GM21529 (cell line): ENCODE measurements at regions not wholly inside any gene's neighbourhood (a gene's known extent, or its start where the extent isn't known, plus 50 kb on each side); places are given as distances from the start of the nearest gene placed in this dataset.
"Not testable (repeated sequence)": the region's sequence is repeated elsewhere in the genome, so short reads cannot be mapped to it uniquely, and the experiment has no call there.

Experiments
- ATAC-seq: cut with Tn5 transposase; IDR thresholded peaks from one replicate; pipeline ENCODE4 v1.9.1; 2021; ENCODE audit not compliant: unreplicated experiment

DNA sequence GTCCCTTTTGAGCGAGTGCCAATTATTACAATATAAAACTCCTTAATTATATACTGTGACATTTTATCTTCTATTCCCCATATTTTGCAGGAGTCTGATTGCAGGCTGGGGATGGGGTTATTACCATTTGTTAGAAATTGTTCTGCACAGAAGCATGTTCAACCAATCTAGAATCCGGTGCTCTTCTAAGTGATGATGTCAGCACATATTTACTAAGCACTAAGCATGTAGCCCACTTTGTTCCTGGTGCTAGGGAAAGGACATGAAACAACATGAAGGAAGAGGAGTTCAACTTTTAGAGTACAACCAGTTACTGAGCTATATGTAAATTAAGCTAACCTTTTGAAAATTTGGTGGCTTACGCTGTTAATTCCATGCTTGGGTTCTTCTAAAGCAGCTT, 52.8 kb upstream of the IL1RAPL2 start:
- no peak for ATAC-seq

DNA sequence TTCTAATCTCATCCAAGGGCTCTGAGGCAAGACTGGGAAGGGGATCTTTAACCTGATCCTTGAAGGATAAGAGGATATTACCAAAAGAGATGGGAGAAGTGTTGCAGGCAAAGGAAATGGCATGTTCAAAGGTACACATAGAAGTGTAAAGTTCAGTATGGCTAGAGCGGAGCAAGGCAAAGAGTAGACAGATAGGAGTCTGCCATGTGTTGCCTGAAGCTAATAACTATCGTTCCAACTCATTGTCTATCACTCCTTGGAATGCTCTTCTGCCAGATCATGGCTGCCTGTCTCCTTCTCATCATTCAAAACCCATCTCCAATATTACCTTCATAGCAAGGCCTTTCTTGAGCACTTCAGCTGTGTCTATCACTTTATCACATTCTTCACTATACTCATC, 55.2 kb upstream of the IL1RAPL2 start:
- no peak for ATAC-seq

DNA sequence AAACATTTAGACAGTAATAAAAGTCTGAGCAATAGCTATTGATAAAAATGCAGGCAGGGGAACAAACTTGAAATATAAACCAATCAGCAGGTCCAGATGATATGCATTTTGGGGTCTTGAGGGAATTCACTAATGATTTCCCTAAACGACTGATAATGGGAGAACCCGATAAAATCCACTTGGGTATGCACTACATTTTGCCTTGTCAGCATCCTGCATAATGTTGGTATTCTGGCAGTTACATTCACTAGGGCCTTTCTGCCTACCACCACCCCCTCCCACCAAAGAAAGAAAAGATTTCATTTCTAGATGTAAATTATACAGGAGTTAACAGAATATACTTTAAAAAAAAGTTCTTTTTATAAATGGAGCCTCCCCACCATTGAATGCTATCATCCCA, 63.5 kb upstream of the IL1RAPL2 start:
- no peak for ATAC-seq

DNA sequence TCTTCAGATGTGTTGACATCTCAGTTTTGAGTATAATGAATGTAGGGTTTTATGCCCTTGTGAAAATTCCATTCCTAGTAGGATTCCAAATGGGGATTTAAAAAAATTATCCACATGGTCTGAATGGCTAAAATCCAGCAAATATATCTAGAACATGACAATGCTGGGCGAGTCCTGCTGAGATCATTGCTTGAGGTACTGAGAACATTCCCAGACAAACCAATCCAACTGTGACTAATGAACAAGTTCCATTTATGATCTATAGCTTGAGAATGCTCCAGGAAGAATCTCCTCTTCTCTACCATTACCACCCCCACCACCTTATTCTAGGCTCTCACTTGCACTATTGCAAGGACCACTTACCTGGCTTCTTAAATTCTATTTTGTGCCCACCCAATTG, 77.2 kb upstream of the IL1RAPL2 start:
- no peak for ATAC-seq

DNA sequence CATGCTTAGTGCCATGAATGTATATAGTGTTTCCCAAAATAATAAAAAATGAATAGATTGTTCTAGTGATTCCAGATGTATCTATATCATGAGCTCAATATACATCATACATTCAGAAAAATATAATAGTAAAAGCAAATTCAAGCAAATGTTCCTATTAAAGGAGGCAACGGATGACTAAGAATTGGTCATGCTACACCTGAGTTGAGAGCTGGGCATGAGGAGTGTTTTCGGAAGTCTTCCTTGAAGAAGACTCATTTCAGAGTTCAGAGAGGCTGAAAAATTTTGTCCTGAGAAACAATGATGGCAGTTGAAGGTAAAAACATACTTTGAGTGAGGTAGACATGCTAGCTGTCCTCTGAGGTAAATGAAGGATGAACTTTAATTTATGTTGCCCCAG, 79.3 kb upstream of the IL1RAPL2 start:
- ATAC-seq, result no peak

DNA sequence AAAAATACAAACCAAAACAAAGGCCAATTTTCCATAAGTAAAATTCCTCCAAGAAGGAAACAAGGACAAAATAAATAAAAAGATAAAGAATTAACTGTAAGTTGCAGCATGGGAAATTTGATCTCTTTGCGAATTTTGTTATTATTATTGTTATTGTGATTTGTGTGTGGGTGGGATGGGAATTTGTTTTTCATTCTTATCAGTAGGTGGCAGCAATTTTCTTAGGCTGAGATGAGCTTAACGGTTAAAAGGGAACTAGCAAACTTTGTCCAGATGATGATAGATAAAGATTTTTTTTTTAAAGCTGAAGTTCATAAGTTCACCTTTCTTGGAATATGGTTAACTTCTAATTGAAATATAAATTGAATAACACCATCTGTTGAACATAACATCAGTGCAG, 83.2 kb upstream of the IL1RAPL2 start:
- no peak for ATAC-seq

DNA sequence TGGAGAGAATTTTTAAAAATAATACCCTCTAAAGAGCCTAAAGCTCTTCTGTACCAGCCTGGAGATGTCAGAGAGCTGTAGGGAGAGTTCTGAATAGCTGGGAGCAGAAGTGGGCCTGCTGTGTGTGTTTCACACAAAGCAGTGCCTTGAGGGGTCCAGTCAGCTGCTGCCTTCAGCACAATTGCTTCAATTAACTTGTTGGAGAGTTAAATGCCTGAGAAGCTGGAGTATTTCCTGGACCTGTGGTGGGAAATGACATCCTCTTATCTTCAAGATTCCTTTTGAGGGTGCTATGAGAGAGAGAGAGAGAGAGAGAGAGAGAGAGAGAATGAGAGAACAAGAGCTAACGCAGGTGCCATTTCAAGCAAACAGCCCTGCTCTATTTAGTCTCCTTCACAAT, 96.2 kb upstream of the IL1RAPL2 start:
- no peak for ATAC-seq

DNA sequence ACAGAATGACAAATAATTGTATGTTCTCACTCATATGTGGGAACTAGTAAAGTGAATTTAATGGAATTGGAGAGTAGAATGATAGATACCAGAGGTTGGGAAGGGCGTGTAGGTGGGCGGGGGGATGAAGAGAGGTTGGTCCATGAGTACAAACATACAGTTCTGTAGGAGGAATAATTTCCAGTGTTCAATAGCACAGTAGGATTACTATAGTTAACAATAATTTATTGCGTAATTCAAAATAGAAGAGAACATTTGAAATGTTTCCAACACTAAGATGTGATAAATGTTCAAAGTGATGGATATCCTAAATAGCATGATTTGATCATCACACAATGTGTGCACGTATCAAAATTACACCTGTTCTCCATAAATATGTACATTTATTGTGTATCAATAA, 106.2 kb upstream of the IL1RAPL2 start:
- ATAC-seq, result no peak

DNA sequence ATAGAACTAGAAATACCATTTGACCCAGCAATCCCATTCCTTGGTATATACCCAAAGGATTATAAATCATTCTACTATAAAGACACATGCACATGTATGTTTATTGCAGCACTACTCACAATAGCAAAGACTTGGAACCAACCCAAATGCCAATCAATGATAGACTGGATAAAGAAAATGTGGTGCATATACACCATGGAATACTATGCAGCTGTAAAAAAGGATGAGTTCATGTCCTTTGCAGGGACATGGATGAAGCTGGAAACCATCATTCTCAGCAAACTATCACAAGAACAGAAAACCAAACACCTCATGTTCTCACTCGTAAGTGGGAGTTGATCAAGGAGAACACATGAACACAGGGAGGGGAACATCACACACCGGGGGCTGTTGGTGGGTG, 108.9 kb upstream of the IL1RAPL2 start:
- ATAC-seq, result not testable (repeated sequence)

DNA sequence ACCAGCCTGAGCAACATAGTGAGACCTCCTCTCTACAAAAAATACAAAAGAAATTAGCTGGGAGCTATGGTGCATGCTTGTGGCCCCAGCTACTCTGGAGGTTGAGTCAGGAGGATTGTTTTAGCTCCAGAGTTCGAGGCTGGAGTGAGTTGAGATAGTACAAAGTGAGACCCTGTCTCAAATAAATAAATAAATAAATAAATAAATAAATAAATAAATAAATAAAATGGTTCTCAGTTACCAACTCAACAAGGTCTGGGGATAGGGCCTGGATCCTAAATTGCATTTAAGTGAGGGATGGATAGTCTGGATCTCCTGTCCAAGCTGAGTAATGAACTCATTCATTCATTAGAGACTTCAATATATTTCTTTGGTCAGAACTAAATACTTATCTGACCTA, 115.7 kb upstream of the IL1RAPL2 start:
- ATAC-seq, result no peak

DNA sequence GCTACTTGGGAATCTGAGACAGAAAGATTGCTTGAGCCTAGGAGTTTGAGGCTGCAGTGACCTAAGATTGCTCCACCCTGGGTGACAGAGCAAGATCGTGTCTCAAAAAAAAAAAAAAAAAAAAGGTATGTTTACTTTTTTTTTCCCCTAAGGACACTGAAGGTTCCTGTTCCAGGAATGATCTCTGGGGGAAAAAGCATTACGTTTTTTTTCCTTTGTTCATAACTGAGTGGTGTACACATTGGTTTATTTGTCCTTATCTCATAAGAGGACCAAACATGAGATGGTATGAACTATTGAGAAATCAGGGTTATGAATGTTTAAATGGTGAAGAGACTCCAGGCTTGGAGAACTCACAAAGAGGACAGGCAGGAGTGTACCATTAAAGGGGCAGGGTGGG, 120.4 kb upstream of the IL1RAPL2 start:
- ATAC-seq, result no peak

DNA sequence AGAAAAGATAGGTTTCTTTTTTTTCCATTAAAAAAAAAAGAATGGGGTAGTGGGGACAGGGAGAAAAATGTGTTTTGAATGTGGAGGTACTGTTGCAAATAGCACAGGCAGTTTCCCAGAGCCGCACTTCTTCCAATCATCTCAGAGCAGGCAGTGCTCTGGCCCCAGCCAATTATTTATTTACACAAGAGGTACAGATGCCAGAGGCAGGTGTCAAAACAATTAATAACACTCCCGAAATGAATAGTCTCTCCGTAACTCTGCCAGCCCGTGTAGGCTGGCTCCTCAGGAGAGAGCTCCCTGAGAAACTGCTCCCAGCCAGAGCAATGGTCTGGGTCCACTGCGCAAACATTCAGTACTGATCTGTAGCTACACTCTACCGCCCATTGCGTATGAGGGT, 130.8 kb upstream of the IL1RAPL2 start:
- no peak for ATAC-seq

DNA sequence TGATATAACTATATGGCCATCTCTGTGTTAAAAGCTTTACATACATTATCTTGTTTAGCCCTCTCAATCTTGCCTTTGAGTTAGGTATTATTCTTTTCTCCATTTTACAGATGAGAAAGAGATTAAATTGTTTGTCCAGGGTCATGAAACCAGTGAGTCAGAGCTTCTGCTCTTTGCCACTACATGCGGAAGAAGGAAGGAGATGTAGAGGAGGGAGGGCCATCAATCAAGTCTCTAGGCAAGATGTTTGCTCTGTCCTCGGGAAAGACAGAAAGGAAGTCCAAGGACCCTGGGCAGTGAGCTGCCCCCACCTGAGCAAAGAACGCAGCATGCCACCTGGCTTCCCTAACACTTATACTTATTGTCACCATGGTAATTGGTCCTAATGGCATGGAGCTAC, 133.7 kb upstream of the IL1RAPL2 start:
- no peak for ATAC-seq

DNA sequence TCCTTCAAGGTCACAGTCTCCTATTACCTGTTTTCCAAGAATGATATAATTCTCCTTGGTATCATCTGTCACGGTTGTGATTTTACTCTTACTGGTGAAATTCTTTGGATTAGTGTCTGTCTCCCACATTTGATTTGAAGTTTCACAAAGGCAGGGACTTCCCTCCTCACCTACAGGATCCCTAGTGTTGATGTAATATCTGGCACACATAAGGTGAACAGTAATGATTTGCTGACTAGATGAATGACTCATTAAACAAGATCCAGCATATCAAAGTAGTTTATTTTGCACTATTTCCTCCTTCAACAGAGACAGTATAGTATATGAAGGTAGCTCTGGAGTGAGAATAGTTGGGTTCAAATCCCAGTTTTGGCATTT, 135.3 kb upstream of the IL1RAPL2 start:
- ATAC-seq, result no peak

DNA sequence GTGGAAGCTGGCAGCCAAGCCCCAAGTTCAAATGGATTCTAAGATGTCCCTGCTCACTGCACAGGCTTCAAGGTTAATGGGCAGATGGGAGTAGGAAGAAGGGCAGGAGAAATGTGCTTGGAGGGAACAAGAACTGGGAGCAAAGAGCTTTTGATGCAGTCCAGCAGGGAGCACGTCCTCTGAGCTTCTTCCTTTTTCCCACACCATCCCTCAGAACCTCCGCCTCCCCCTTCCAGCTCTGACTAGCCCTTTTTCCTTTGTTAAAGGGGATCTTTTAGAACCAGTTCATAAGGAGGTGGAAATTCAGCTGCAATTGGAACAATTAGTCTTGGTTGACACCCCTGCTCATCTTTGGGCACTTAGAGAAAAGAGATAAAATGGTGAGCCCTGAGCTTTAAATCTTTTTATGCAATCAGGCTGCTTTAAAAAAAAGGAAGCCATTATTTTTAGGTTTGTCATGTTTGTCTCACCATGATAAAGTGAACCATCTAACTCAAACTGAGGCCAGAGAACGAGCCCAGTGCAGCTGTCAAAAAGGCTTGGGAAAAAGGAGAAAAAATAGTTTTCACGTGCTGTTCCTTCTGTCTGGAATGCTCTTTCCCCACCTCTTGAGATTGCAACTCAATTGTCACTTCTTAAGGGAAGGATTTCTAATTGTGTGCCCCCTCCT, 135.8 kb upstream of the IL1RAPL2 start:
- no peak for ATAC-seq

DNA sequence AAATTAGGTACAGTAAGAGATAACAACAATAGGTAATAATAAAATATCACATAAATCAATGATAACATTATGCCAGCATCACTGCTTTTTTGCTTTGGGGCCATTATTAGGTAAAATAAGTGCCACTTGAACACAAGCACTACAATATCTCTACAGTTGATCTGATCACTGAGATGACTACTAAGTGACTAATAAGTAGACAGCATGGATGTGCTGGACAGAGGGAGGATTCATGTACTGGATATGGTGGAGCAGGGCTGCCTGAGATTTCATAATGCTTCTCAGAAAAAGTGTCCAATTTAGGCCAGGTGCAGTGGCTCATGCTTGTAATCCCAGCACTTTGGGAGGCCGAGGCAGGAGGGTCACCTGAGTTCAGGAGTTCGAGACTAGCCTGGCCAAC, 137.8 kb upstream of the IL1RAPL2 start:
- no peak for ATAC-seq

DNA sequence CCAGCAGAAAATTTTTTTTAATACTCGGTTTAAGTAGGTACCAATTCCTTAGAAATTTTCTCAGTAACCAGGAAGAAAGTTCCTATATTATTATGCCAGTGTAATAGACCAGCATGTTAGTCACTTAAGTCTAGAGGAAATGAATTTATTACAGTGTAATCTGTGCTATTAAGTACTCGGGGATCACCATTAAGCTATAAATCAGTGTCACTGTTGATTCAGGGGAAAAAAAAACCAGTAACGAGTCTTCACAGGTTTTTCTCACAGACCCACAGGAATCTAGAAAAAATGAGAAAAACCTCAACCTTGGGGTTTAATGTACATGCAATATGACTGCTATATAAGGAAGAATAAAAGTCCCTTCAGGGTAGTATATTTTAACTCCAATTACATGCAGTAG, 138.3 kb upstream of the IL1RAPL2 start:
- ATAC-seq, result no peak

DNA sequence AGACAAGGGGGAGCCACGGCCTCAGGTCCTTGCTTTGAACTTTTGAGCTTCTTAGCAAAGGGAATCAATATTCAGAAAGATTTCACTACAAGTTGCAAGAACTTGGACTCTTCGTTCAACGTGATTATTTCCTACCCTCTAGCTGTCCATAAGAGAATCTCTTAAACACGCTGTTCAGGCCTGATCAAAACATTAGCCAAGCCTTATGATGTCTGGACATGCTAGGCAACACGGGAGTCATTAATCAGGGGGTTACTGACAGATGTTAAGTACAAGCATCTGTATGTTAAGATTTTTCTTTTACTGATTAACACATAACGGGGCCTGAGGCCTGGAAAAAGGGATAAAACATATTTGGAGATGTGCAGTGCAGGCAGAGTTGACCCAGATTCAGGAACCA, 138.9 kb upstream of the IL1RAPL2 start:
- no peak for ATAC-seq

DNA sequence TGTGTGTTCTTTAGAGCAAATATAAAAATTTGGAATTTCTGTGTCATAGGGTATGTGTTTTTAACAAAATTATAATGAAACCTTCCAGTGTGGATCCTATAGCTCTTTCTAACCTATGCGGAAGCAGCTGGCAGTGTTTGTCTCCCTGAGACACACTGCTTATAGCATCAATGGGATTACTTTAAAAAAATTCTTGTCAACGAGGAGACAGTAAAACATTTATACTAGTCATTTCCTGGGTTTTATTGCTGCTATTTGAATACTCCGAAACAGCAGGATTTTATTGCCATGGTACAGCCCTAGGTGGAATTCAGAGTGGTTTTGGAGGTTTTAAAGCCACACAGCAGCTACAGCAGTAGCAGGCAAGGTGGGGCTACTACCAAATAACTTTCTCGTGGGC, 145.1 kb upstream of the IL1RAPL2 start:
- ATAC-seq, result no peak

DNA sequence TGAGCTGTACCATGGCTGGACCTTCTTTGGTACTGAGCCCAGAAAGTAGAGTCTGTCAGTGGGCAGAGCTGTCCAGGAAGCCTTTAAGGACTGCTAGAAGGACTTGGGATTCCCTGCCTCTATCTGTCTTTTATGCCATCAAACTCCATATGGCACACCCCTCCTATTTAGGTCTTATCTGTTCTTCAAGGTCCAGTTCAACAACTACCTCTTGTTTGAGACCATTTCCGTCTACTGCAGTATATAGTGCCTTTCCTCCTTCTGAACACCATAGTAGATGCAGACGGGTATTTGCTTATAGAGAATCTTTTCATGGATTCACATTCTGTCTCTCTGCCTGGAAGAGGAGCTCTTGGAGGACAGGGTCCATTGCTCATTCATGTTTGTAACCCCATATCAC, 146.1 kb upstream of the IL1RAPL2 start:
- ATAC-seq, result no peak

DNA sequence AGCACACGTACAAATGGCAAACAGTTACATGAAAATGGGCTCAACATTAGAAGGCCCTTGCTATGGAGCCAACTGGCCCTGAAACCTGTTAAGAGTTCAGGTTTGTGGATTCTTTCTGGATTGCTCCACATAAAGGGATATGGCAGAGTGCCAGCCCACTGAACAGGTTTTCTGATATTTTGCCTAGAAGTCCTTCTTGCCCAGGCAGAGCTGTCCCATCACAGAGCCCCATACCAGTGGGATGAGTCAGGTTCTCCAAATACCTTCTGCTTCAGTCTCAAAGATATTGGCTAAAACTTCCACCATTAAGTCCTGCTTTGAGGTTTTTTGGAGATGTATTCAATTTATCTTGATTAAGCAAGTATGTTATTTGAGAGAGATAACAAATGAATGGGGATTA, 146.8 kb upstream of the IL1RAPL2 start:
- ATAC-seq, result no peak

DNA sequence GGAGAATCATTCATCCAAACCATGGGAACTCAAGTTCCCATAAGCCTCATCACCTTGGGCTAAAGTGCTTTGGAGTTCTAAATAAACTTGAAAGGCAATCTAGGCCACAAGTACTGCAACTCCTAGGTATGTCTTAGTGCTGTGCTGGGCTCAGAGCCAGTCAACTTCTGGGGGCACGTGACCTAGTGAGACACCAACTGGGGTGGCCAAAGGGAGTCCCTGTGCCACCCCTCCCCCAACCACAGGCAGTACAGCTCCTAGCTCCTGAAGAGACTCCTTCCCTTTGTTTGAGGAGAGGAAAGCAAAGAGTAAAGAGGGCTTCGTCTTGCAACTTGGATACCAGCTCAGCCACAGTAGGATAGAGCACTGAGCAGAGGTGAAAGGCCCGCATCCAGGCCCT, 154.2 kb upstream of the IL1RAPL2 start:
- ATAC-seq, result no peak

DNA sequence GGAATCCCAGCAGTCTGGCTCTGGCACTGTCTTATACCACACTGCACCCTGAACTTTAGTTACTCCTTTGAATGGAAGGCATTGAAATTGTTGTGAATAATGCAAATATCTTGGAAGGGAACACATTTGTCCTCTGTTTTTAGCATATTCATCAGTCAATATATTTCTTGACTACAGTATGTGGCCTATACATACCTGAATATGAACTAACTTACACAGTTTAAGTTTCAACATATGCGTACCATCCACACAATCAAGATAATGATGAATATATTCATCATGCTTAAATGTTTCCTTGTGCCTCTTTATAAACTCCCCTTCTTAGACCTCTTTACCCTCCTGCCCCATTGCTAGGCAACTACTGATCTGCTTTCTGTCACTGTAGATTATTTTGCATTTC, 145.7 kb upstream of the ESX1 start:
- ATAC-seq, result no peak

DNA sequence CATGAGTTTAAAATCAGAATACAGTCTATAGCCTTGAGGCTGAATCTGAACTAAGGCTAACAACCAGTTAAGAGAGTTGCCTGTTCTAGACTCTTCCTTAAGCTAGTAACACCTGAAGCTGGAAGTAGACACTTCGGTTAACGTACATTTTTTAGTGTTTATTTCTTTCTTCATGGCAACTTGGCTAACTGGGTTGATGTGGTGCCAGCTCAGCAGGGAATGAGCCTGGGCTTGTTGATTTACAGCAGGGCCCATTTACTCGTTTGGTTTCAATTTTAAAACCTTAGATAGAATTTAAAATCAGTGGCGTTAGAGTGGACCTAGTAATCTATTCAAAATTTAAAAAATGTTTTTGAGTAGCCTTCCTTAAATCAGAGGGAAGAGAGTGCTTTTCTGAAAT, 137.6 kb upstream of the ESX1 start:
- ATAC-seq, result no peak
